Stimulated activated CD8-positive, alpha-beta memory T cell treated with anti-CD3 and anti-CD28 coated beads, Interleukin-7, amount 100 ng/mL, for 48 hours (primary cell): ENCODE measurements at regions not wholly inside any gene's neighbourhood (a gene's known extent, or its start where the extent isn't known, plus 50 kb on each side); places are given as distances from the start of the nearest gene placed in this dataset.

Source experiments
- DNase-seq, 2 donors: peaks; one replicate each; pipeline ENCODE4 v3.0.0-alpha.2; 2020; ENCODE audit warnings: low read depth in 1 of 2; ENCODE audit errors: extremely low read depth in 1 of 2

- no peak for DNase-seq
These were observed 249.3 kb upstream of the APCDD1 start for GRCh38 chr18:10205151-10205550.

GRCh38 chr18:10207682-10208345, 246.6 kb upstream of the APCDD1 start:
- DNase-seq, result no peak

GRCh38 chr18:10209302-10209701, 245.1 kb upstream of the APCDD1 start:
- no peak for DNase-seq

GRCh38 chr18:10210057-10210633, 244.3 kb upstream of the APCDD1 start:
- no peak for DNase-seq

- DNase-seq, result no peak
These were observed 240.9 kb upstream of the APCDD1 start for GRCh38 chr18:10213526-10213925.

GRCh38 chr18:10215446-10215845, 239.0 kb upstream of the APCDD1 start:
- no peak for DNase-seq

- no peak for DNase-seq
These were observed 237.6 kb upstream of the APCDD1 start for GRCh38 chr18:10216791-10217190.

- DNase-seq, result no peak
These were observed 237.2 kb upstream of the APCDD1 start for GRCh38 chr18:10217211-10217610.

- no peak for DNase-seq
These were observed 229.1 kb upstream of the APCDD1 start for GRCh38 chr18:10225300-10225699.

- no peak for DNase-seq
These were observed 227.5 kb upstream of the APCDD1 start for GRCh38 chr18:10226971-10227370.

- no peak for DNase-seq
These were observed 226.1 kb upstream of the APCDD1 start for GRCh38 chr18:10228326-10228725.

- no peak for DNase-seq
These were observed 225.0 kb upstream of the APCDD1 start for GRCh38 chr18:10229458-10229857.

- DNase-seq, result no peak
These were observed 224.4 kb upstream of the APCDD1 start for GRCh38 chr18:10230072-10230471.

GRCh38 chr18:10231220-10231619, 223.2 kb upstream of the APCDD1 start:
- DNase-seq, result no peak

GRCh38 chr18:10232062-10232461, 222.4 kb upstream of the APCDD1 start:
- DNase-seq, result no peak

GRCh38 chr18:10233082-10233875, 221.2 kb upstream of the APCDD1 start:
- DNase-seq, result no peak

GRCh38 chr18:10234281-10234680, 220.2 kb upstream of the APCDD1 start:
- no peak for DNase-seq

GRCh38 chr18:10234912-10235660, 219.3 kb upstream of the APCDD1 start:
- no peak for DNase-seq

GRCh38 chr18:10235661-10235952, 218.8 kb upstream of the APCDD1 start:
- DNase-seq, result no peak

- no peak for DNase-seq
These were observed 215.3 kb upstream of the APCDD1 start for GRCh38 chr18:10239103-10239502.

- no peak for DNase-seq
These were observed 214.3 kb upstream of the APCDD1 start for GRCh38 chr18:10239991-10240634.
